ENCODE measurements at regions not wholly inside any gene's neighbourhood (a gene's known extent, or its start where the extent isn't known, plus 50 kb on each side); places are given as distances from the start of the nearest gene placed in this dataset.
A peak's percentile ranks its signal among the peaks of the same experiment; 100 is the strongest.
"Not testable (repeated sequence)": the region's sequence is repeated elsewhere in the genome, so short reads cannot be mapped to it uniquely, and the experiment has no call there.

DNA sequence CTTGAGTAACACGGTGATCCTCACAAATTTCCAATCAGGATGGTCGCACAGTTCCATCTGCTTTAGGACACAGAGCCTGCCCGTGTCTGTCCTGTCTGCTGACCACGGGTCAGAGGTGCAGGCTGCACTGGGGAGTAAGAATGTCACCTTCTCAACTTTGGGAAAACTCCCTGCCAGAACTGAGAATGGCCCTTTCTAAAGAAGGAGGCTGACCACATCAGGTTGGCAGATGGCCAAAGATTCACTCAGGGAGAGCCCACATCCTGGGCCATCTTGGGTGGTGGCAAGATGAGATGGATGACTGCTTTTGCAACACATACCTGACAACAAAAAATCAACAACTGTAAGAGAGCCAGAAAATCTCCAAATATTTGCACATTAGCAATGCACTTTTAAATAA, 101.9 kb downstream of the IGLL1 start:
- Mint-ChIP-seq H3K27ac (no peak overlapping the region), H3K4me1 (peaks cover 22% of the 10 kb centered on the region), H3K4me3 (no peak overlapping the region), H3K9me3 (peaks cover 2% of the 10 kb centered on the region), H3K36me3 (no peaks in the 10 kb centered on the region), H3K27me3 (ENCODE audit: insufficient read depth, low read depth) (peaks cover under 1% of the 10 kb centered on the region)
- no peaks in the 10 kb centered on the region for H4K20me1 ChIP-seq (ENCODE audit: low read depth)
- no peak for TF ChIP-seq CTCF (IDR thresholded peaks at IDR 0.05)
- no peak for TF ChIP-seq EZH2phosphoT487 (IDR thresholded peaks at IDR 0.05)
- no peak for TF ChIP-seq EZH2 (IDR thresholded peaks at IDR 0.05)
- no peaks in the 10 kb centered on the region for H3K36me3 ChIP-seq
- no peak overlapping the region for H3K4me3 ChIP-seq
- no peak for DNase-seq (ENCODE audit: low spot score)
- H2AFZ ChIP-seq (replicated peaks), result no peak overlapping the region
- H3K79me2 ChIP-seq (ENCODE audit: low read depth), result no peaks in the 10 kb centered on the region
- no peak overlapping the region for H3K27ac ChIP-seq
- no peak overlapping the region for H3K4me2 ChIP-seq
- H3K9ac ChIP-seq, result no peak overlapping the region
- H3K9me3 ChIP-seq (ENCODE audit: low read depth), result no peaks in the 10 kb centered on the region
- H3F3A ChIP-seq (ENCODE audit: low read depth), result no peaks in the 10 kb centered on the region
- peaks cover 19% of the 10 kb centered on the region for H3K27me3 ChIP-seq
- H3K4me1 ChIP-seq, result no peaks in the 10 kb centered on the region

DNA sequence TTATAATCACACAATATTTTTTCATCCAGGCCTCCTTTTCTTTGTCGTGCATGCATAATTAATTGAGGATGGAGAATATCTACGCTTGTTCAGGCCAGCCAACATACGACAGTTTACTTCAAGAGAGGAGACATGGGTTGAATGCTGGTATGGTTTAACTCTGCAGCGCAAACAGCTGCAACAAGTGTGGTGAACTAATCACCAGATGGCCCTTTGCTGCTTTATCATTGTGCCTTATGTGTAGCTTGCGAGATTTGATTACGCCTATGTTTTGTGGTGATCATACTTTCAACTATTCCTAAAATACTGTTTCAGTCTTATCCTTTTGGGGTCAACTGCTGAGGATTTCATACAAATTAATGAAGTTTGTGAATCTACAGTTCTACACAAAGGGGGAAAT, 105.6 kb downstream of the IGLL1 start:
- H3K27ac Mint-ChIP-seq; H3K4me2 ChIP-seq; DNase-seq (ENCODE audit: low spot score); H3K4me3 Mint-ChIP-seq; H2AFZ ChIP-seq (replicated peaks); H3K36me3 Mint-ChIP-seq; H4K20me1 ChIP-seq (ENCODE audit: low read depth); H3K9me3 ChIP-seq (ENCODE audit: low read depth); H3F3A ChIP-seq (ENCODE audit: low read depth); H3K27ac ChIP-seq; H3K9me3 Mint-ChIP-seq; H3K79me2 ChIP-seq (ENCODE audit: low read depth); H3K4me1 ChIP-seq; H3K27me3 ChIP-seq; H3K4me3 ChIP-seq; H3K27me3 Mint-ChIP-seq (ENCODE audit: insufficient read depth, low read depth); H3K36me3 ChIP-seq; H3K9ac ChIP-seq: not testable (repeated sequence)
- peaks cover 22% of the 10 kb centered on the region for H3K4me1 Mint-ChIP-seq

DNA sequence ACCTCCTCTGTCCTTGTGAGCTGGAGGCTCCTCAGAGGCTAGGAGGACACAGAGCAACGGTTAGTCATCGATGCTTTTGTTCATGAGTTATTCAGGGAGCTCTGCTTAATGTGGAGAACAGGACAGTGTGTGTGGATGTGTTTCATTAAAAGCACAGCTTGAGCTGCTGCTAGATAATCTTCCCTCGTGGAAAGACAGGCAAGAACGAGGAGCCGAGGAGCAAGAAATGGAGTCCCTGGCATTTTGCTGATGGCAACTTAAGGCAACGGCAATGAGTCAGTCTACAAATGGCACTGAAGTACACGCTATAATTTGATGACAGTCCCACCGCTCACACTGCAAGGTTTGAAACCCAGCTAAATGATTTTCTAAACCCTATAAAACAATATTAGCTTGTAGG, 106.2 kb downstream of the IGLL1 start:
- Mint-ChIP-seq H3K4me1 (peaks cover 22% of the 10 kb centered on the region), H3K27me3 (ENCODE audit: insufficient read depth, low read depth) (peaks cover 3% of the 10 kb centered on the region), H3K4me3 (no peak overlapping the region), H3K27ac (peak overlapping the region; percentile 52), H3K36me3 (no peaks in the 10 kb centered on the region), H3K9me3 (no peaks in the 10 kb centered on the region)
- H2AFZ ChIP-seq (replicated peaks), result no peak overlapping the region
- H3K27me3 ChIP-seq, result peaks cover 5% of the 10 kb centered on the region
- H3K9me3 ChIP-seq (ENCODE audit: low read depth), result no peaks in the 10 kb centered on the region
- TF ChIP-seq EZH2phosphoT487 (IDR thresholded peaks at IDR 0.05) (no peak), CTCF (IDR thresholded peaks at IDR 0.05) (no peak), EZH2 (IDR thresholded peaks at IDR 0.05) (no peak)
- H3K79me2 ChIP-seq (ENCODE audit: low read depth), result no peaks in the 10 kb centered on the region
- H3K4me1 ChIP-seq, result no peaks in the 10 kb centered on the region
- no peaks in the 10 kb centered on the region for H3F3A ChIP-seq (ENCODE audit: low read depth)
- H3K36me3 ChIP-seq, result no peaks in the 10 kb centered on the region
- H3K4me2 ChIP-seq, result no peak overlapping the region
- H4K20me1 ChIP-seq (ENCODE audit: low read depth), result no peaks in the 10 kb centered on the region
- no peak for DNase-seq (ENCODE audit: low spot score)
- no peak overlapping the region for H3K4me3 ChIP-seq
- no peak overlapping the region for H3K27ac ChIP-seq
- no peak overlapping the region for H3K9ac ChIP-seq

GRCh38 chr22:23472376-23472775, 107.7 kb downstream of the IGLL1 start:
- not testable (repeated sequence) for H4K20me1 ChIP-seq (ENCODE audit: low read depth); H3K9me3 ChIP-seq (ENCODE audit: low read depth); H3K4me3 Mint-ChIP-seq; H3K4me3 ChIP-seq; H2AFZ ChIP-seq (replicated peaks); H3F3A ChIP-seq (ENCODE audit: low read depth); H3K9me3 Mint-ChIP-seq; H3K36me3 Mint-ChIP-seq; DNase-seq (ENCODE audit: low spot score); H3K9ac ChIP-seq; H3K4me1 ChIP-seq; H3K79me2 ChIP-seq (ENCODE audit: low read depth); H3K27me3 Mint-ChIP-seq (ENCODE audit: insufficient read depth, low read depth); H3K27me3 ChIP-seq; H3K27ac ChIP-seq; H3K36me3 ChIP-seq; H3K27ac Mint-ChIP-seq; H3K4me2 ChIP-seq
- peaks cover 18% of the 10 kb centered on the region for H3K4me1 Mint-ChIP-seq

Data from neural progenitor cell (in vitro differentiated cells).